Myocyte (in vitro differentiated cells): ENCODE measurements at regions not wholly inside any gene's neighbourhood (a gene's known extent, or its start where the extent isn't known, plus 50 kb on each side); places are given as distances from the start of the nearest gene placed in this dataset.
"Not testable (repeated sequence)": the region's sequence is repeated elsewhere in the genome, so short reads cannot be mapped to it uniquely, and the experiment has no call there.

Source experiments
- DNase-seq: peaks from one replicate; pipeline ENCODE4 v3.0.0-alpha.2; 2012; ENCODE audit warnings: low read depth

DNA sequence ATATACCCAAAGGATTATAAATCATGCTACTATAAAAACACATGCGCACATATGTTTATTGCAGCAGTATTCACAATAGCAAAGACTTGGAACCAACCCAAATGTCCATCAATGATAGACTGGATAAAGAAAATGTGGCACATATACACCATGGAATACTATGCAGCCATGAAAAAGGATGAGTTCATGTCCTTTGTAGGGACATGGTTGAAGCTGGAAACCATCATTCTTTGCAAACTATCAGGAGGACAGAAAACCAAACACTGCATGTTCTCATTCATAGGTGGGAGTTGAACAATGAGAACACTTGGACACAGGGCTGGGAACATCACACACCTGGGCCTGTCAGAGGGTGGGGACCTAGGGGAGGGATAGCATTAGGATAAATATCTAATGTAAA, 98.9 kb upstream of the BCHE start:
- not testable (repeated sequence) for DNase-seq

DNA sequence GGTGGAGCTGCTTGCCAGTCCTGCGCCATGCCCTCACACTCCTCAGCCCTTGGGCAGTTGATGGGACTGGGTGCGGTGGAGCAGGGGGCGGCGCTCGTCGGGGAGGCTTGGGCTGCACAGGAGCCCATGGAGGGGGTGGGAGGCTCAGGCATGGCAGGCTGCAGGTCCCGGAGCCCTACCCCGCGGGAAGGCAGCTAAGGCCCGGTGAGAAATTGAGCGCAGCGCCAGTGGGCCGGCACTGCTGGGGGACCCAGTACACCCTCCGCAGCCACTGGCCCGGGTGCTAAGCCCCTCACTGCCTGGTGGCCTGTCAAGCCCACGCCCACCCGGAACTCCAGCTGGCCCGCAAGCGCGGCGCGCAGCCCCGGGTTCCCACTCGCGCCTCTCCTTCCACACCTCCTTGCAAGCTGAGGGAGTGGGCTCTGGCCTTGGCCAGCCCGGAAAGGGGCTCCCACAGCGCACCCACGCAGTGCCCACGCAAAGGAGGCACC, 87.1 kb upstream of the BCHE start:
- not testable (repeated sequence) for DNase-seq

DNA sequence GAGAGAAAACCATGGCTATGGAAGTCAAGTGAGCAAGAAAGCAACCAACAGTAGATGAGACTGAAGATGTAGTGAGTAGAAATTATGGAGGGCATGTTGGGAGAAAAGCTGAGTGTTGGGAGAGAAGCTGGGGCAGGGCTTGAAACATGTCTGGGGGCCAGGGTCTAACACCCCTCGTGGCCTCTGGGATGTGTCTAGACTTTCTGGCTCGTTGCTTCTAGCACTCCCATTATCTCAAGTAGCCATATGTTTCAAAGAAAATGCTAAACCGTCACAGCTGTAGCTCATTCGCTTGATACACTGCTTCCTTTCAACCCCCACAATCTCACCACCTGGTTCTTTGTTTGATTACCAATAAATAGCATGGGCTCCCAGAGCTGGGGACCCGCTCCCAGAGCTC, 83.8 kb upstream of the BCHE start:
- no peak for DNase-seq

DNA sequence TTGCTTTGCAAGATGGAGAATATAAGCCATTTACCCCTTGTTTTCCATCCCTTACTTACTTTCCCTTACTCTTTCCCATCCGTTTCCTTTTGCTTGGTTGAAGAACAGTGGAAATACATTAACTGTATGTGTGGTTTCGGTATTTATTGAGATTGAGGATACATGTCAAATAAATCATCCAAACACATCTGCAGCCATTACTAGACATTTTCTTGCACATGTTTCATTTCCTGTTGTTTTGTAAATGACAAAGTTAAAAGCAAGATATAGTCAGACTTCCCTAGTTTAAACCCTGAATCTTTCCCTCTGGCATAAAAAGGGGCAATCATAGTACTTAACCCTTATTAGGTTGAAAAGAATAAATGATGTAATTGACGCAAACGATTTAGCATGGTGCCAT, 82.1 kb upstream of the BCHE start:
- no peak for DNase-seq

DNA sequence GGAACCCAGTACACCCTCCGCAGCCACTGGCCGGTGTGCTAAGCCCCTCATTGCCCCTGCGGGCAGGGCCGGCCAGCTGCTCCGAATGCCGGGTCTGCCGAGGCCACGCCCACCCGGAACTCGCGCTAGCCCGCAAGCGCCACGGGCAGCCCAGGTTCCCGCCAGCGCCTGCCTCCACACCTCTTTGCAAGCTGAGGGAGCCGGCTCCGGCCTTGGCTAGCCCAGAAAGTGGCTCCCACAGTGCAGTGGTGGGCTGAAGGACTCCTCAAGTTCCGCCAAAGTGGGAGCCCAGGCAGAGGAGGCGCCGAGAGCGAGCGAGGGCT, 81.4 kb upstream of the BCHE start:
- DNase-seq = no peak

DNA sequence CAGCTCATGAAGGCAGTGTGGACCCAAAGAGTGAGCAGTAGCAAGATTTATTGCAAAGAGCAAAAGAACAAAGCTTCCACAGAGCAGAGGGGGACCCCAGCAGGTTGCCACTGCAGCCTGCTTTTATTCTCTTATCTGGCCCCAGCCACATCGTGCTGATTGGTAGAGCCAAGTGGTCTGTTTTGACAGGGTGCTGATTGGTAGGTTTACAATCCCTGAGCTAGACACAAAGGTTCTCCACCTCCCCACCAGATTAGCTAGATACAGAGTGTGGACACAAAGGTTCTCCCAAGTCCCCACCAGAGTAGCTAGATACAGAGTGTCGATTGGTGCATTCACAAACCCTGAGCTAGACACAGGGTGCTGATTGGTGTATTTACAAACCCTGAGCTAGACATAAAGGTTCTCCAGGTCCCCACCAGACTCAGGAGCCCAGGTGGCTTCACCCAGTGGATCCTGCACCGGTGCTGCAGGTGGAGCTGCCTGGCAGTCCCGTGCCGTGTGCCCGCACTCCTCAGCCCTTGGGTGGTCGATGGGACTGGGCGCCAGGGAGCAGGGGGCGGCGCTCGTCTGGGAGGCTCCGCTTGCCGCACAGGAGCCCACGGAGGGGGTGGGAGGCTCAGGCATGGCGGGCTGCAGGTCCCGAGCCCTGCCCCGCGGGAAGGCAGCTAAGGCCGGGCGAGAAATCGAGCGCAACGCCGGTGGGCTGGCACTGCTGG, 80.9 kb upstream of the BCHE start:
- DNase-seq = not testable (repeated sequence)

DNA sequence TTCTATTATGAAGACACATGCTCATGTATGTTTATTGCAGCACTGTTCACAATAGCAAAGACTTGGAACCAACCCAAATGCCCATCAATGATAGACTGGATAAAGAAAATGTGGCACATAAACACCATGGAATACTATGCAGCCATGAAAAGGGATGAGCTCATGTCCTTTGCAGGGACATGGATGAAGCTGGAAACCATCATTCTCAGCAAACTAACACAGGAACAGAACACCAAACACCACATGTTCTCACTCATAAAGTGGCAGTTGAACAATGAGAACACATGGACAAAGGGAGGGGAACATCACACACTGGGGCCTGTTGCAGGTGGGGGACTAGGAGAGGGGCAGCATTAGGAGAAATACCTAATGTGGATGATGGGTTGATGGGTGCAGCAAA, 77.9 kb upstream of the BCHE start:
- DNase-seq = not testable (repeated sequence)

DNA sequence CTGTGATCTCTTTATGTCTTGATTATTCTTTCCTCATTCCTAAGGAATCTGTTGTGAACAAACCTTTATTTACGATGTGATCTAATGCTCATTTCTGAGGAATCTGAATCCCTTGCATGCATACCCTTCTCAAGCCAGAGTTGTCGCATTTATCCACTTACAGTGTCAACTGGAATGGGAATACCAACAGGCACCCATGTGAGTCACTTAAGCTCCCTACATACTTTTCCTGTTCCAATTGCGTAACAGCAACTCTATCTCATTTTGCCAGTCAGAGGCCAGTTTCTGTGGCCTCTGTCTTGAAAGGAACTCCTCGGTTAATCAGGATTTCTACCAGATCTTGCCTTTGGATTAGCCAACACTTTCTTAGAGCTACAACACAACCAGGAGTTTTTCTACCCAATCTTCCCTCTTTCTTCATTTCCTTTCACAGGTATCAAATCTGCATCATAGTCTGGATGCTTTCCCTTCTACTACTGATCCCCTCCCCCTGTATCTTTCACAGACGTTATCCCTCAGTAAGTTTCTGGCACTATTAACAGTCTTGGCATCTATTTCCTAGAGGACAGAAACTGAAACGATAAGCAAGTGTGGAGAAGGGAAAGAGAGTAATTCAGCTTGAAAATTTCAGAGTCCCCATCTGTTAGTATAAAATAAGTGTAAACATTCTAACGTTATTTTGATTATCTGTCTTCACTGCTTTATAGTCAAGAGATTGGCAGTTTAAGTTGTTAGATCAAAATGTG, 66.8 kb upstream of the BCHE start:
- no peak for DNase-seq

DNA sequence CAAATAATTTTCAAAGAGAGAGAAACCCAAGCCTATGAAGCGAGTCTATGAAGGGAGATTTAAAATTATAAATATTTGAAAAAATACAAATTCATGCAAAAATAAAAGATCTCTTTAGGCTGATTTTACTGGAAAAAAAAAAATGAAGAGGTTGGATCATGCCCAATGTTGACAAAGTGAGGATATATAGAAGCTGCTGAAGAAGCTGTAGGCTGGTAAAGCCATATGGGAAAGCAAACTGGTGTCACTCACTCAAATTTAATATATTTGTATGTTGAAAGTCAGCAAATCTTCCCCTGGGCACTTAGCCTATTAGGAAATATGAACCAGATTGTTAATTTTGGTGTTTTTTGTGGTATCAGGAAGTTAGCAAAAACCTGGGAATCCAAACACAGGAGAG, 61.8 kb upstream of the BCHE start:
- DNase-seq = no peak

DNA sequence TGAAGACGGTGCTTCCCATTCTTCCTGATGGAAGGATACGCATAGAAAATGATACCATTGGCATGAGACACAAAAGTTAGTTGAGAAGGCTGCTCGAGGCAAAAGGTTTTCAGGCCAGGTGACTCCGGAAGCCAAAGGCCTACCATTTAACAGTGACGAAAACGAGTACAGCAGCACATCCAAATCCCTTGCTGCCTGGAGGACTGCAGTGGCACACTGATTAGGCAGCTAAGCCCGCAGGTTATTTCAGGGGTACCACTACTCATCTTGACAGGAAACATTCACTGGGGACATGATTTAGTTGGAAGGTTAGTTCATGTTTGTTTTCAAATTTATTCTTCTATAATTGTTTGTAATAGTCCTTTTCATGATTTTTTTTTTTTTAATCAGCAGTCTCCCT, 59.9 kb upstream of the BCHE start:
- DNase-seq = no peak

DNA sequence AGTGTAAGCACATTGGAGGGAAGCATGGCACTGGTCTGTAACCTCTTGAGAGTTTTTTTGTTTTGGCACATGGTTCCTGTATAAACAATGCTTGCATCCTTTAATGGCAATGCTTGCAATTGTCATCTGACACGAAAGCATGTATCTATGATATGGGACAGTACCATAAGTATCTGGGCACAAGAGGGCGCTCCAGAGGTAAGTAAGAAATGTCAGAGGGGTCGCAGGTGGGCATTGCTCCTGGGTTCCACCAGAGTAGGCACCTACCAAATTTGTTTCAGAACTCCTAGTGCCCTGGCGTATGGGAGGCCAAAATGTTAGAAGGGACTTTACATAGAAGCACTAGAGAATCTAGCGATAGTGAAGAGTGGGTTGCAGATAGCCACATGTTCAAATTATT, 58.7 kb upstream of the BCHE start:
- DNase-seq = no peak

DNA sequence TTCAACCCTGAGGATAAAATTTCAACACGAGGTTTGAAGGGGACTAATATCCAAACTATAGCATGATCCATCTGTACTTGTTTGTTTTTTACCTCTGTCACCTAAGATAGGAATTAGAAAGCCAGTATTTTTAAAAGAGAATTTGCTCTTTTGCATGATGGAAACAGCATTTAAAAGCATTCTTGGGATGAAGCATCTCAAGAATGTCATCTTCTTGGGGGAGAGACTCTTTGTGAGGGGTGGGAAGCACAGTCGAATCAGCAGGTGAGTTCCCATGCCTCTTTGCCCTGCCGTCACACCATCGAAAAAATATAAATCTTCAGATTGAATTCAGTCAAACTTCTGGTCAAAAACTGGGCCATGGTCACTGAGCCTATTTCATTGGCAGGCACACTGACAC, 55.3 kb upstream of the BCHE start:
- DNase-seq = no peak
